ENCODE measurements at regions not wholly inside any gene's neighbourhood (a gene's known extent, or its start where the extent isn't known, plus 50 kb on each side); places are given as distances from the start of the nearest gene placed in this dataset.

GRCh38 chr12:24025153-24025798 is 75.8 kb upstream of the SOX5 start:
- no peak for DNase-seq

- no peak for DNase-seq
Observed at GRCh38 chr12:24023081-24023480, 73.6 kb upstream of the SOX5 start.

GRCh38 chr12:24021164-24021502 is 71.7 kb upstream of the SOX5 start:
- no peak for DNase-seq

GRCh38 chr12:24020397-24021163 is 71.1 kb upstream of the SOX5 start:
- no peak for DNase-seq

- DNase-seq, result no peak
Observed at GRCh38 chr12:24015833-24016160, 66.3 kb upstream of the SOX5 start.

- DNase-seq, result no peak
Observed at GRCh38 chr12:24014915-24015832, 65.7 kb upstream of the SOX5 start.

GRCh38 chr12:24014240-24014639 is 64.8 kb upstream of the SOX5 start:
- no peak for DNase-seq

GRCh38 chr12:24012528-24012927 is 63.1 kb upstream of the SOX5 start:
- DNase-seq, result no peak

GRCh38 chr12:24011927-24012507 is 62.5 kb upstream of the SOX5 start:
- DNase-seq, result no peak

GRCh38 chr12:24008166-24008565 is 58.7 kb upstream of the SOX5 start:
- DNase-seq, result no peak

Data from CD4-positive, alpha-beta T cell treated with Interleukin-21 for 1 hour (primary cell).